Adrenal gland (tissue), 5 donors: ENCODE measurements at regions not wholly inside any gene's neighbourhood (a gene's known extent, or its start where the extent isn't known, plus 50 kb on each side); places are given as distances from the start of the nearest gene placed in this dataset.

Experiments used
- POLR2A ChIP-seq, 2 donors: fragments of 450-650 bp; IDR thresholded peaks; one replicate each; pipeline ENCODE4 v1.6.1; 2017; ENCODE audit warnings: antibody characterized with exemption in 2 of 2, mild to moderate bottlenecking in 2 of 2, moderate library complexity in 1 of 2
- TF ChIP-seq, protein P1 (sequence below), 6 experiments: fragments of 450-650 bp in 4 of 6; fragments of 200-600 bp in 2 of 6; sonication (generic) in 1 of 6; IDR thresholded peaks; 1 replicate in 5 of 6; 2 replicates in 1 of 6; pipeline versions ENCODE4 v1.5.1 to v1.8.0; 2016 to 2021; ENCODE audit warnings: antibody characterized with exemption in 6 of 6, mild to moderate bottlenecking in 2 of 6, moderate library complexity in 1 of 6
- donor health status: DM: no; HTN: no; CAD: no.

DNA sequence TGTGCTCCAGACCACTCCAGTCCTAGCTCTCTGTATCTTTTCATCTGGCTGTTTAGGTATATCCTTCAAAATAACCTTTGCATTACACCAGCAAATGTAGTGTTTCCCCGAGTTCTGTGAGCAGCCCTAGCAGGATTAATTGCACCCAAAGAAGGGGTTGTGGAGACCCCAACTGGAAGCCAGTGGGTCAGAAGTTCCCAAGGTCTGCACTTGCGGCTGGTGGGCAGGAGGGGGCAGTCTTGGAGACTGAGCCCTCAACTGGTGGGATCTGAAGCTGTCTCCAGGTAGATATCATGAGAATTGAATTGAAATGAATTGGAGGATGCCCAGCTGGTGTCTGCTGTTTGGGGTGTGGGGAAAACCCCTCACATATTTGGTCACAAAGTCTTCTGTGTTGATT, 1485.3 kb upstream of the TENM3 start:
- TF ChIP-seq, protein P1, sequence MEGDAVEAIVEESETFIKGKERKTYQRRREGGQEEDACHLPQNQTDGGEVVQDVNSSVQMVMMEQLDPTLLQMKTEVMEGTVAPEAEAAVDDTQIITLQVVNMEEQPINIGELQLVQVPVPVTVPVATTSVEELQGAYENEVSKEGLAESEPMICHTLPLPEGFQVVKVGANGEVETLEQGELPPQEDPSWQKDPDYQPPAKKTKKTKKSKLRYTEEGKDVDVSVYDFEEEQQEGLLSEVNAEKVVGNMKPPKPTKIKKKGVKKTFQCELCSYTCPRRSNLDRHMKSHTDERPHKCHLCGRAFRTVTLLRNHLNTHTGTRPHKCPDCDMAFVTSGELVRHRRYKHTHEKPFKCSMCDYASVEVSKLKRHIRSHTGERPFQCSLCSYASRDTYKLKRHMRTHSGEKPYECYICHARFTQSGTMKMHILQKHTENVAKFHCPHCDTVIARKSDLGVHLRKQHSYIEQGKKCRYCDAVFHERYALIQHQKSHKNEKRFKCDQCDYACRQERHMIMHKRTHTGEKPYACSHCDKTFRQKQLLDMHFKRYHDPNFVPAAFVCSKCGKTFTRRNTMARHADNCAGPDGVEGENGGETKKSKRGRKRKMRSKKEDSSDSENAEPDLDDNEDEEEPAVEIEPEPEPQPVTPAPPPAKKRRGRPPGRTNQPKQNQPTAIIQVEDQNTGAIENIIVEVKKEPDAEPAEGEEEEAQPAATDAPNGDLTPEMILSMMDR (IDR thresholded peaks at IDR 0.05) = no peak
- no peak for TF ChIP-seq POLR2A (IDR thresholded peaks at IDR 0.05)
